Endothelial cell of umbilical vein (primary cell): ENCODE measurements at regions not wholly inside any gene's neighbourhood (a gene's known extent, or its start where the extent isn't known, plus 50 kb on each side); places are given as distances from the start of the nearest gene placed in this dataset.

Source experiments
- BruUV-seq: library from RNA; stranded (reverse); fragments of 400-500 nt; replicated peaks from 2 replicates; lab custom pipeline; 2021; lab: Mats Ljungman, UMichigan
- CTCF ChIA-PET: fragments of 300-600, 350-600 bp; sonication (Branson Sonifier 250); formaldehyde crosslinking; loops from one replicate; lab custom pipeline; 2021; ENCODE audit warnings: antibody characterized with exemption, inconsistent platforms; lab: Charles Lee
- POLR2A ChIA-PET: fragments of 300-600, 350-600 bp; sonication (Branson Sonifier 250); formaldehyde crosslinking; loops from one replicate; lab custom pipeline; 2021; ENCODE audit warnings: antibody characterized with exemption, inconsistent platforms; lab: Charles Lee
- DNase-seq: peaks from one replicate; pipeline ENCODE4 v3.0.0-alpha.2; 2011; ENCODE audit warnings: low read depth, low spot score
- FAIRE-seq: peaks from 2 replicates; lab custom pipeline; 2011; peaks lifted over from hg19 to GRCh38; lab: Jason Lieb, UNC
- H2AFZ ChIP-seq: 2 replicates; pipeline ENCODE4 v1.6.0; 2012; ENCODE audit warnings: low read depth, low read length, control low read depth, inconsistent platforms
- H3K27ac ChIP-seq: 2 replicates; pipeline ENCODE4 v1.5.1; 2011; ENCODE audit warnings: low read depth, mild to moderate bottlenecking, control low read depth, low read length, moderate library complexity; ENCODE audit not compliant: insufficient read depth
- H3K27me3 ChIP-seq, 2 experiments: 2 replicates each; pipeline versions ENCODE4 v1.6.0 to v1.6.1; 2011; ENCODE audit warnings: low read length in 2 of 2, mixed read lengths in 1 of 2; ENCODE audit not compliant: control insufficient read depth in 2 of 2, insufficient read depth in 2 of 2
- H3K36me3 ChIP-seq, 2 experiments: 2 replicates in 1 of 2; 3 replicates in 1 of 2; pipeline ENCODE4 v1.5.1; 2011; ENCODE audit warnings: low read length in 2 of 2, mild to moderate bottlenecking in 1 of 2, moderate library complexity in 1 of 2; ENCODE audit not compliant: control insufficient read depth in 2 of 2, insufficient read depth in 2 of 2; ENCODE audit errors: extremely low read depth in 1 of 2
- H3K4me1 ChIP-seq: 3 replicates; pipeline ENCODE4 v1.5.1; 2011; ENCODE audit warnings: mild to moderate bottlenecking, low read length; ENCODE audit not compliant: control insufficient read depth, insufficient read depth; ENCODE audit errors: extremely low read depth
- H3K4me2 ChIP-seq: 2 replicates; pipeline ENCODE4 v1.6.1; 2011; ENCODE audit warnings: low read length, control low read depth, mixed read lengths; ENCODE audit not compliant: insufficient read depth
- H3K4me3 ChIP-seq, 3 experiments: fragments of 200-600 bp in 1 of 3; sonication (generic), shearing (Covaris generic) in 1 of 3; replicated peaks in 1 of 3; 2 replicates each; pipeline ENCODE4 v1.5.1; 2011 to 2016; ENCODE audit warnings: control low read depth in 3 of 3, low read length in 3 of 3, mild to moderate bottlenecking in 2 of 3, inconsistent platforms in 1 of 3, low read depth in 1 of 3, moderate library complexity in 1 of 3; ENCODE audit not compliant: insufficient read depth in 1 of 3
- H3K79me2 ChIP-seq: 2 replicates; pipeline ENCODE4 v1.6.0; 2012; ENCODE audit warnings: low read length, inconsistent platforms; ENCODE audit not compliant: control insufficient read depth, insufficient read depth
- H3K9ac ChIP-seq: replicated peaks from 2 replicates; pipeline ENCODE3; 2011; ENCODE audit warnings: low read length, control low read depth; ENCODE audit not compliant: insufficient read depth; ENCODE audit errors: extremely low read depth
- H3K9me1 ChIP-seq: replicated peaks from 3 replicates; pipeline ENCODE4 v1.6.0; 2011; ENCODE audit warnings: mild to moderate bottlenecking, low read length; ENCODE audit not compliant: control insufficient read depth, insufficient read depth; ENCODE audit errors: extremely low read depth
- H3K9me3 ChIP-seq: replicated peaks from 2 replicates; pipeline ENCODE4 v1.5.1; 2012; ENCODE audit warnings: low read length, inconsistent platforms; ENCODE audit not compliant: control insufficient read depth, insufficient read depth
- H4K20me1 ChIP-seq: replicated peaks from 2 replicates; pipeline ENCODE3; 2011; ENCODE audit warnings: mild to moderate bottlenecking, low read length; ENCODE audit not compliant: control insufficient read depth, insufficient read depth; ENCODE audit errors: extremely low read depth
- CTCF ChIP-seq, 2 donors: IDR thresholded peaks; 1 replicate in 1 of 2; 2 replicates in 1 of 2; pipeline ENCODE4 v1.5.1; 2011; ENCODE audit warnings: low read length in 2 of 2, mild to moderate bottlenecking in 2 of 2, moderate library complexity in 2 of 2, control low read depth in 1 of 2, inconsistent platforms in 1 of 2, low read depth in 1 of 2; ENCODE audit not compliant: insufficient read depth in 1 of 2; ENCODE audit errors: extremely low read depth in 1 of 2
- EZH2 ChIP-seq: IDR thresholded peaks from 2 replicates; pipeline ENCODE4 v1.6.1; 2012; ENCODE audit warnings: borderline replicate concordance, low read depth, mild to moderate bottlenecking, moderate library complexity, low read length, inconsistent platforms; ENCODE audit not compliant: severe bottlenecking
- FOS ChIP-seq: IDR thresholded peaks from 2 replicates; pipeline ENCODE4 v1.6.1; 2011; ENCODE audit warnings: mild to moderate bottlenecking, low read length, moderate library complexity, borderline replicate concordance; ENCODE audit not compliant: insufficient read depth
- GATA2 ChIP-seq: IDR thresholded peaks from 2 replicates; pipeline ENCODE4 v1.7.0; 2011; ENCODE audit warnings: low read depth, mild to moderate bottlenecking, moderate library complexity, mixed read lengths, low read length; ENCODE audit not compliant: insufficient read length, insufficient read depth
- JUN ChIP-seq: IDR thresholded peaks from 2 replicates; pipeline ENCODE4 v1.6.1; 2011; ENCODE audit warnings: borderline replicate concordance, low read depth; ENCODE audit not compliant: insufficient read length, insufficient read depth
- MAX ChIP-seq: IDR thresholded peaks from 2 replicates; pipeline ENCODE4 v1.6.1; 2011; ENCODE audit not compliant: insufficient read depth, insufficient read length
- MYC ChIP-seq: IDR thresholded peaks from one replicate; pipeline ENCODE4 v1.6.1; 2011; ENCODE audit warnings: mild to moderate bottlenecking, low read depth, low read length
- POLR2A ChIP-seq: IDR thresholded peaks from 2 replicates; pipeline ENCODE4 v1.6.1; 2012; ENCODE audit warnings: low read depth, mild to moderate bottlenecking, control low read depth, low read length
- POLR2AphosphoS5 ChIP-seq: IDR thresholded peaks from 2 replicates; pipeline ENCODE4 v1.6.1; 2012; ENCODE audit warnings: low read depth, mild to moderate bottlenecking, control low read depth, low read length, moderate library complexity; ENCODE audit not compliant: insufficient read depth
- dilution Hi-C: fragments of 300-500 bp; cut with MboI; formaldehyde crosslinking; loops from one replicate; pipeline ENCODE4 v1.15.0; 2019; ENCODE audit warnings: low sequenced_read_pairs; ENCODE audit not compliant: extremely low pct_ligation_motif_present
- intact Hi-C: fragments of 100-400 bp; cut with micrococcal nuclease; formaldehyde crosslinking; loops from one replicate; pipeline ENCODE4 v1.10.0; 2022

- H3K36me3 ChIP-seq = no peaks in the 10 kb centered on the region
- H4K20me1 ChIP-seq = no peaks in the 10 kb centered on the region
- H3K4me1 ChIP-seq = no peaks in the 10 kb centered on the region
- no peak overlapping the region for H3K4me3 ChIP-seq
- intact Hi-C loops (no loop called here), dilution Hi-C loops (no loop called here)
- ChIA-PET CTCF (no interaction called here), POLR2A (no interaction called here)
- TF ChIP-seq JUN = no peak
- no TSS peak for BruUV-seq
- H3K27me3 ChIP-seq = no peaks in the 10 kb centered on the region
- H3K9ac ChIP-seq = no peak overlapping the region
- H3K4me2 ChIP-seq = no peak overlapping the region
- no peak overlapping the region for H3K27ac ChIP-seq
- no peak overlapping the region for H2AFZ ChIP-seq
- peaks cover 2% of the 10 kb centered on the region for H3K9me3 ChIP-seq
- FAIRE-seq = no peak
- DNase-seq = no peak
- H3K9me1 ChIP-seq = no peaks in the 10 kb centered on the region
- no peaks in the 10 kb centered on the region for H3K79me2 ChIP-seq
Observed at GRCh38 chr3:18103591-18103990, 321.5 kb downstream of the SATB1 start.

GRCh38 chr3:18100121-18100520 lies 325.0 kb downstream of the SATB1 start:
- H3K79me2 ChIP-seq = no peaks in the 10 kb centered on the region
- intact Hi-C loops = no loop called here
- no peak overlapping the region for H2AFZ ChIP-seq
- H3K27me3 ChIP-seq = no peaks in the 10 kb centered on the region
- TF ChIP-seq JUN = no peak
- TF ChIP-seq POLR2A = no peak
- no peak for TF ChIP-seq CTCF (IDR thresholded peaks at IDR 0.05; ENCODE audit: extremely low read depth in 1 of 2, insufficient read depth in 1 of 2, low read depth in 1 of 2, low read length in 2 of 2)
- TF ChIP-seq MYC = no peak
- TF ChIP-seq GATA2 = no peak
- TF ChIP-seq FOS = no peak
- no peak for TF ChIP-seq POLR2AphosphoS5
- TF ChIP-seq EZH2 = no peak
- TF ChIP-seq MAX = no peak
- no TSS peak for BruUV-seq
- no peak overlapping the region for H3K27ac ChIP-seq
- no peak for FAIRE-seq
- no peaks in the 10 kb centered on the region for H4K20me1 ChIP-seq
- H3K36me3 ChIP-seq = no peaks in the 10 kb centered on the region
- POLR2A ChIA-PET = no interaction called here
- peaks cover 4% of the 10 kb centered on the region for H3K9me3 ChIP-seq
- no peaks in the 10 kb centered on the region for H3K9me1 ChIP-seq
- no peaks in the 10 kb centered on the region for H3K4me1 ChIP-seq
- no peak for DNase-seq
- H3K4me3 ChIP-seq = no peak overlapping the region
- no peak overlapping the region for H3K9ac ChIP-seq
- CTCF ChIA-PET = no interaction called here
- dilution Hi-C loops = no loop called here
- no peak overlapping the region for H3K4me2 ChIP-seq
